ENCODE measurements at regions not wholly inside any gene's neighbourhood (a gene's known extent, or its start where the extent isn't known, plus 50 kb on each side); places are given as distances from the start of the nearest gene placed in this dataset.
A peak's percentile ranks its signal among the peaks of the same experiment; 100 is the strongest.

- DNase-seq (ENCODE audit: low read depth): no peak
- H3K4me1 ChIP-seq (ENCODE audit: control insufficient read depth, insufficient read depth, low read length): peaks cover 19% of the 10 kb centered on the region
- no peaks in the 10 kb centered on the region for H3K9me3 ChIP-seq (ENCODE audit: control insufficient read depth, low read length)
- H3K36me3 ChIP-seq (ENCODE audit: control insufficient read depth, insufficient read depth, low read length, severe bottlenecking): no peaks in the 10 kb centered on the region
- no peak overlapping the region for H3K4me3 ChIP-seq (ENCODE audit: low read length)
- no peaks in the 10 kb centered on the region for H3K27me3 ChIP-seq (replicated peaks; ENCODE audit: control insufficient read depth, insufficient read depth, low read length)
- no peak overlapping the region for H3K9ac ChIP-seq (ENCODE audit: low read length)
Measured at GRCh38 chr6:14031516-14031915, 86.1 kb upstream of the CD83 start.

- Histone ChIP-seq H3K27me3 (replicated peaks; ENCODE audit: control insufficient read depth, insufficient read depth, low read length) (no peaks in the 10 kb centered on the region), H3K36me3 (ENCODE audit: control insufficient read depth, insufficient read depth, low read length, severe bottlenecking) (no peaks in the 10 kb centered on the region), H3K4me1 (ENCODE audit: control insufficient read depth, insufficient read depth, low read length) (peaks cover 41% of the 10 kb centered on the region), H3K9ac (ENCODE audit: low read length) (peak overlapping the region; percentile 4), H3K4me3 (ENCODE audit: low read length) (peak overlapping the region; percentile 3), H3K9me3 (ENCODE audit: control insufficient read depth, low read length) (no peaks in the 10 kb centered on the region)
- DNase-seq (ENCODE audit: low read depth): peak; percentile 76
Measured at GRCh38 chr6:14035071-14035847, 82.3 kb upstream of the CD83 start.

GRCh38 chr6:14035874-14036273 is 81.7 kb upstream of the CD83 start:
- H3K4me3 ChIP-seq (ENCODE audit: low read length): peak overlapping the region; percentile 3
- peak overlapping the region; percentile 4 for H3K9ac ChIP-seq (ENCODE audit: low read length)
- DNase-seq (ENCODE audit: low read depth): peak; percentile 14
- H3K36me3 ChIP-seq (ENCODE audit: control insufficient read depth, insufficient read depth, low read length, severe bottlenecking): no peaks in the 10 kb centered on the region
- no peaks in the 10 kb centered on the region for H3K27me3 ChIP-seq (replicated peaks; ENCODE audit: control insufficient read depth, insufficient read depth, low read length)
- no peaks in the 10 kb centered on the region for H3K9me3 ChIP-seq (ENCODE audit: control insufficient read depth, low read length)
- peaks cover 41% of the 10 kb centered on the region for H3K4me1 ChIP-seq (ENCODE audit: control insufficient read depth, insufficient read depth, low read length)

- Histone ChIP-seq H3K4me1 (ENCODE audit: control insufficient read depth, insufficient read depth, low read length) (peaks cover 41% of the 10 kb centered on the region), H3K27me3 (replicated peaks; ENCODE audit: control insufficient read depth, insufficient read depth, low read length) (no peaks in the 10 kb centered on the region), H3K36me3 (ENCODE audit: control insufficient read depth, insufficient read depth, low read length, severe bottlenecking) (no peaks in the 10 kb centered on the region), H3K9ac (ENCODE audit: low read length) (peak overlapping the region; percentile 62), H3K9me3 (ENCODE audit: control insufficient read depth, low read length) (no peaks in the 10 kb centered on the region), H3K4me3 (ENCODE audit: low read length) (peak overlapping the region; percentile 74)
- no peak for DNase-seq (ENCODE audit: low read depth)
Measured at GRCh38 chr6:14036911-14037310, 80.7 kb upstream of the CD83 start.

- peak overlapping the region; percentile 74 for H3K4me3 ChIP-seq (ENCODE audit: low read length)
- no peaks in the 10 kb centered on the region for H3K36me3 ChIP-seq (ENCODE audit: control insufficient read depth, insufficient read depth, low read length, severe bottlenecking)
- H3K9ac ChIP-seq (ENCODE audit: low read length): peak overlapping the region; percentile 62
- H3K9me3 ChIP-seq (ENCODE audit: control insufficient read depth, low read length): no peaks in the 10 kb centered on the region
- H3K4me1 ChIP-seq (ENCODE audit: control insufficient read depth, insufficient read depth, low read length): peaks cover 41% of the 10 kb centered on the region
- H3K27me3 ChIP-seq (replicated peaks; ENCODE audit: control insufficient read depth, insufficient read depth, low read length): no peaks in the 10 kb centered on the region
- DNase-seq (ENCODE audit: low read depth): peak; percentile 73
Measured at GRCh38 chr6:14037402-14038277, 79.9 kb upstream of the CD83 start.

- Histone ChIP-seq H3K9ac (ENCODE audit: low read length) (no peak overlapping the region), H3K36me3 (ENCODE audit: control insufficient read depth, insufficient read depth, low read length, severe bottlenecking) (no peaks in the 10 kb centered on the region), H3K4me3 (ENCODE audit: low read length) (no peak overlapping the region), H3K9me3 (ENCODE audit: control insufficient read depth, low read length) (no peaks in the 10 kb centered on the region), H3K4me1 (ENCODE audit: control insufficient read depth, insufficient read depth, low read length) (peaks cover 41% of the 10 kb centered on the region), H3K27me3 (replicated peaks; ENCODE audit: control insufficient read depth, insufficient read depth, low read length) (no peaks in the 10 kb centered on the region)
- no peak for DNase-seq (ENCODE audit: low read depth)
Measured at GRCh38 chr6:14038467-14039437, 78.8 kb upstream of the CD83 start.

GRCh38 chr6:14040042-14040441 is 77.5 kb upstream of the CD83 start:
- H3K9me3 ChIP-seq (ENCODE audit: control insufficient read depth, low read length): no peaks in the 10 kb centered on the region
- DNase-seq (ENCODE audit: low read depth): no peak

GRCh38 chr6:14046476-14047068 is 71.0 kb upstream of the CD83 start:
- Histone ChIP-seq H3K9me3 (ENCODE audit: control insufficient read depth, low read length) (no peaks in the 10 kb centered on the region), H3K4me3 (ENCODE audit: low read length) (no peak overlapping the region), H3K36me3 (ENCODE audit: control insufficient read depth, insufficient read depth, low read length, severe bottlenecking) (no peaks in the 10 kb centered on the region), H3K27me3 (replicated peaks; ENCODE audit: control insufficient read depth, insufficient read depth, low read length) (no peaks in the 10 kb centered on the region), H3K9ac (ENCODE audit: low read length) (no peak overlapping the region), H3K4me1 (ENCODE audit: control insufficient read depth, insufficient read depth, low read length) (no peaks in the 10 kb centered on the region)
- DNase-seq (ENCODE audit: low read depth): peak; percentile 76

More at GRCh38 chr6:14040042-14040441, 77.5 kb upstream of the CD83 start:
- no peaks in the 10 kb centered on the region for H3K27me3 ChIP-seq (replicated peaks; ENCODE audit: control insufficient read depth, insufficient read depth, low read length)
- H3K4me3 ChIP-seq (ENCODE audit: low read length): no peak overlapping the region
- H3K36me3 ChIP-seq (ENCODE audit: control insufficient read depth, insufficient read depth, low read length, severe bottlenecking): no peaks in the 10 kb centered on the region
- H3K4me1 ChIP-seq (ENCODE audit: control insufficient read depth, insufficient read depth, low read length): peaks cover 36% of the 10 kb centered on the region
- H3K9ac ChIP-seq (ENCODE audit: low read length): no peak overlapping the region

GRCh38 chr6:14047151-14047740 is 70.3 kb upstream of the CD83 start:
- no peaks in the 10 kb centered on the region for H3K36me3 ChIP-seq (ENCODE audit: control insufficient read depth, insufficient read depth, low read length, severe bottlenecking)
- no peaks in the 10 kb centered on the region for H3K27me3 ChIP-seq (replicated peaks; ENCODE audit: control insufficient read depth, insufficient read depth, low read length)
- no peak for DNase-seq (ENCODE audit: low read depth)
- H3K4me1 ChIP-seq (ENCODE audit: control insufficient read depth, insufficient read depth, low read length): no peaks in the 10 kb centered on the region
- H3K4me3 ChIP-seq (ENCODE audit: low read length): no peak overlapping the region
- no peak overlapping the region for H3K9ac ChIP-seq (ENCODE audit: low read length)
- H3K9me3 ChIP-seq (ENCODE audit: control insufficient read depth, low read length): no peaks in the 10 kb centered on the region

- H3K27me3 ChIP-seq (replicated peaks; ENCODE audit: control insufficient read depth, insufficient read depth, low read length): no peaks in the 10 kb centered on the region
- DNase-seq (ENCODE audit: low read depth): no peak
Measured at GRCh38 chr6:14048837-14049236, 68.7 kb upstream of the CD83 start.

More at GRCh38 chr6:14048837-14049236, 68.7 kb upstream of the CD83 start:
- Histone ChIP-seq H3K4me3 (ENCODE audit: low read length) (no peak overlapping the region), H3K4me1 (ENCODE audit: control insufficient read depth, insufficient read depth, low read length) (no peaks in the 10 kb centered on the region), H3K9me3 (ENCODE audit: control insufficient read depth, low read length) (no peaks in the 10 kb centered on the region), H3K36me3 (ENCODE audit: control insufficient read depth, insufficient read depth, low read length, severe bottlenecking) (no peaks in the 10 kb centered on the region), H3K9ac (ENCODE audit: low read length) (no peak overlapping the region)
